GM21737 (cell line): ENCODE measurements at regions not wholly inside any gene's neighbourhood (a gene's known extent, or its start where the extent isn't known, plus 50 kb on each side); places are given as distances from the start of the nearest gene placed in this dataset.

Source experiments
- ATAC-seq: cut with Tn5 transposase; IDR thresholded peaks from one replicate; pipeline ENCODE4 v1.9.1; 2021; ENCODE audit warnings: mild to moderate bottlenecking, moderate library complexity; ENCODE audit not compliant: unreplicated experiment

DNA sequence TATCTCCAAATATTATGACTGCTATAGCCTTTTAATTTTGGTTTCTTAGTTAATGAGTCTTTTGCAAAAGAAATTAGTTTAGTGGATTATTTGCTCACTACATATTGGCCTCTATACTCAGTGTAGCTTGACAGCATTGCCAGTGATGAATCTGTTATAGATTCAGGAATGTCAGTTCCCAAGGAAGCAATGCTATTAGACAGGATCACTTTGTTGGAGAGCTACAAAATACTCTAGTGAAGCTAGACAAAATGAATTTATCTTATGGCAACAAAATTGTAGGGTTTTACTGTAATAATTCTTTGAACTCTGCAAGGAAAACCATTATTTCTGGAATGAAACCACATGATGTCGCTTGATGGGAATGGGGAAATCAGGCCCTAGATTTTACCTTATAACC lies 543.3 kb downstream of the SQOR start:
- ATAC-seq: no peak

- no peak for ATAC-seq
These were observed 572.5 kb downstream of the SQOR start for GRCh38 chr15:46207341-46207740.

- no peak for ATAC-seq
These were observed 578.7 kb downstream of the SQOR start for GRCh38 chr15:46213551-46213950.

- ATAC-seq: no peak
These were observed 588.0 kb downstream of the SQOR start for GRCh38 chr15:46222826-46223225.

GRCh38 chr15:46229263-46229662 lies 594.4 kb downstream of the SQOR start:
- ATAC-seq: no peak

- no peak for ATAC-seq
These were observed 597.0 kb downstream of the SQOR start for GRCh38 chr15:46231786-46232185.

- no peak for ATAC-seq
These were observed 597.6 kb downstream of the SQOR start for GRCh38 chr15:46232471-46232870.

DNA sequence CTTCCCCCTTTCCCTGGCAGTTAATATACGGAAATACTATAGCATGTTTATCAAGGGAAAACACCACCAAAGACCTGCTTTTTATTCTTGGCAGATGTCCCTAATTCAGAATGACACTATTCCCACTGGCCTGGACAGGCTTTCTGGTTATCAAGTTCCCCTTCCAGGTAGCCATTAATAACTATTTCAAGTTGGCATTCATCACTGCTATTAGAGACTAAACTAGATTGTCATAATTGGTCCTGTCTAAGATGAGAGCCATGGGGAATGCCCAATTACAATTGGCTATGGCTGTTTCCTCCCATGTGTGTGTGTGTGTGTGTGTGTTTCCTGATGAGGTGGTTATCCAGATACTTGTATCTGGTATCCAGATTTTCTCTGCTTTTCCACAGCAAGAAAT lies 608.1 kb downstream of the SQOR start:
- ATAC-seq: no peak

DNA sequence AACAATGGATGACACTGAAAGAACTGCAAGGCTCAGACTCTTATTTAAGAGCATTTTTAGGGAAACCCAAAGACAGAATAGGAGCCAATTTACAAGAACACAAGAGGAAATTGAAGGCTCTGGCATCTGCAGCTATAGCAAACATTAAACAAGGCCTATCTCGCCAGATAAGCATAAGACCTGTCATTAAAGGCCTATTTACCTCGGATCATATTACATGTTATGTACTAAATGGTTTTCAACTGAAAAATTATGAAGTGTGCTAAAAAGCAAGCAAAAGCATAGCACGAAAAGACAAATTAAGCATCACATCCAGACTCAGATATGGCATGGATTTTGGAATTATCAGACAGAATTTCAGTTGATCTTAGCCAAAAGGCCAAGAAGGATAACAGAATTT lies 617.1 kb downstream of the SQOR start:
- no peak for ATAC-seq

DNA sequence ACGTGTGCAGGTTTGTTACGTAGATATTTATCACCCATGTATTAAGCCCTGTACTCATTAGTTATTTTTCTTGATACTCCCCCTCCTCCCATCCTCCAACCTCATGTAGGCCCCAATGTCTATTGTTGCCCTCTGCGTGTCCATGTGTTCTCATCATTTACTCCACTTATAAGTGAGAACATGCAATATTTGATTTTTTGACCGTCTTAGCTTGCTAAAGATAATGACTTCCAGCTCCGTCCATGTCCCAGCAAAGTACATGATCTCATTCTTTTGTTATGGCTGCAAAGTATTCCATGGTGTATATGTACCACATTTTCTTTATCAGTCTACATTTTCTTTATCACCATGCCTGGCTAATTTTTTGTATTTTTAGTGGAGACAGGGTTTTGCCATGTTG lies 623.2 kb downstream of the SQOR start:
- no peak for ATAC-seq

DNA sequence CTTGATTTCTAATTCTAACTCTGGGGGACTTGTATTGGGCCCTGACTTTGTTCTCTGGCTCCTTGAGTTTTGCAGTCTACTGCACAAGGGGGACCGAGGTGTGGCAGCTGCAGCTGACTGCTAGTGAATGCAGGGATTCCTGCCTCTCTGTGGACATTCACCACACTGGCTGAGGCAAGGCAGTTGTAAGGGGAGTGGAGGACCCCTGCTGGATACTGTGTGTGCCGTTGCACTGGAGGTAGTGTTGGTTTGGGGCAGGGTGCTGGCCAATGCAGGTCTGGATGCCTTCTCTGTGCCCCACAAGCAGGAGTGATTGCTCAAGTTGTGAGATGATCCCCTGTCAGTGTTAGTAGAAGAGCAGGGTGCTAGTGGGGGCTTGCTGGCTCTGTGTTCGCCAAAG lies 626.1 kb downstream of the SQOR start:
- ATAC-seq: no peak

DNA sequence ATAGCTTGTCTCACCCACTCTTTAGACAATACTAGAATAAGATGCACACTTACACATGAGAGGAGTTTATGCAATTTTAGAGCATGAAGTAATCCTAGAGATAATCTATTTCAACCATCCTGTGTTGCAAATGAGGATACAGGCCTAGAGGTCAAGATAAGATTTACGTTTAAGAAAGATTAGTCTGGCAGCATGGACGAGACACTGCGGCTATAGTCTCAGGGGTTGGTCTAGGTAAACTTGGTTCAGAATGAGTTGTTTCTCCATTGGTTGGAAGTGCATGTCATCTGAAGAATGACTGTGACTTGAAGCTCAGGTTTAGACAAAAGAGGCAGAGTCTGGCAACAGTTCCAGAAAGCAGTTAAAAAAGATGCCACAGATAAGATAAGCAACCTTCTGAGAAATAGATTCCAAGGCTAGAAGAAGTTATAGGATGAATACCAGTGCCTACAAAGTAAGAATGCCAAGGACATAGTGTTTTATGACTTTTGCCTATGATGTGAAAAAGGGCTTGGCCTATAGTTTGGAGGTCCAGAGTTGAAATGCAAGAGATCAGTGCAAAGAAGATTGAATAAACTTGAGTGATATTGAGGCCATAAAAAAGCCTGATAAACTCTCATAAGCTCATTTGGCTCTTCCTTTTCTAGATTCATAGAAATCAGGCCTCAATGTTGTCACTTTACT lies 631.0 kb downstream of the SQOR start:
- no peak for ATAC-seq

DNA sequence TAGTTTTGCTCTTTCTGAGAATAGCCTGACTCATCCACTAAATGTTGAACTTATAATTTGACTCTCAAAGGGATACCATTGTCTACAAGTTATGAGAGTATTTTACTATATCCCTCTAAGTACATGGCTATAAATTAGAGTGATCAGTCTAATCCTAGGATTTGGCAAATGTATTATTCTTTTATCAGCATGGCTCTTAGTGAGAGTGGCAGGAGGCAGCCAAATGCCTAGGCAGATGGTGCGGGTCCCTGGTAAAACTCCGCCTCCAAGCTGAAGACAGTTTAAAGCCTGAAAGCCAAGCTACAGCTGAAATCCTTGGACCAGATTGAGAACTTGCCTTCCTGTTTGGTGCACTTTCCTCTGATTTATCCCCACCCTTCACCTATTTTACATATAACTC lies 631.8 kb downstream of the SQOR start:
- no peak for ATAC-seq

GRCh38 chr15:46270481-46271147 lies 635.8 kb downstream of the SQOR start:
- no peak for ATAC-seq

- no peak for ATAC-seq
These were observed 640.9 kb downstream of the SQOR start for GRCh38 chr15:46275701-46276100.

DNA sequence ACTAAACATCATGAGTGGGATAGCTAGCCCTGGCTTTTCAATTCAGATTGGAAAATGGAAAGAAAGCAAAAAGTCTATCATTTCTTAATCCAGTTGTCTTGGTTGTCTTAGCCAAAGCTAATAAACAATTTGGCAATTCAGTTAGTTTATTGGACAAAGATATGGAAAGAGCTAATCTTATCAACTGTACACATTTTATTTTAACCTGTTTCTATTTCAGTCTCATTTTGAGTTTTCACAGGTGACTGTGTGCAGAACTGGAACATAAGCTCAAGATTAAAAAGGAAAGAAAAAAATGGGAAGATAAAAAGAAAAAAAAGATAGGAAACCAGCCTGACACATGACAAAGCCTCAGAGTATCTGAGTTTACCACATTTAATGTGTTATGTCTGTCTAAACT lies 642.6 kb downstream of the SQOR start:
- no peak for ATAC-seq

DNA sequence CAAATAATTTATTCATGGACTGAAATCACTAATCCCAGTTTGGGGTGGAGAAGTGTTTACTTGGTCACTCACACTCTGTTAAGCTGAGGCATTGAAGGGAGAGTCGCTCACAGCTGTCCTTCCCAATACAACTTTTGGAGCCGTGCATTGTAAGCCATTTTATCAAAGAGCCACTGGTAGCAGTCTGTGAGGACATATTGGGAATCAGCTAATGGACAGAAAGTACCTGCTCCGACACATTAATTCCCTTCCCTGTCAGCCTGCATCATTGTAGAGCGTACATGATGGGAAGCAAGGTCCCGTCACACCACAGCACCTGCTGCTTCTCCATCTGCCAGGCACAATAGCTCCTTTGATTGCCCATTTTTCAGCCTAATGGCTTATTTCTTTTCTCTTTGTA lies 643.2 kb downstream of the SQOR start:
- ATAC-seq: no peak

DNA sequence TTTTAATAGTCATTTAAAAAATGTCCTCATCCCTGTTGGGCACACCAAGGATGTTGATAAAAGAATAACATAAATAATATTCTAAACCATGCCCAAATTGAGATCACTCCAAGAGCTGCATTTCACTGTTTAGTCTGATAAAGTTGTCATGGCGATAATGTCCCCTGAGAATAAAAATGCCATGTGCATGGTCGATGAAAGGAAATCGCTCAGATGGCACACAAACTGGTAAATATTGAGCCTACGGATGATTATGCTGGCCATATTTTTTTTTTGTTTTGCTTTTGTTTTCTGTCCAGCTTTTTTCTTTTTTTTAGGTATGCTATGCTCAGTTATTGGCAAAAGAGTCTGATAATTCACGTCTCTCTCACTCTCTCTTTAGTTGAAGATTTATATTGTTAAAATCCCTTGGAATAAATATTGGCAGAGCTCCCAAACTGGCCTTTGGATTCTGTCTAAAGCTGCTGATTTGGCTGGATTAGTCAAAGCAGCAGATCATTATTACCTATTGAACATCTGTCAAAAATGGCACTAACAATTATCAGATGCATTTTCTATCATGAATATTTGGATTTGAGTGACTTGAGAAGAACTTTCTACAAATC lies 643.8 kb downstream of the SQOR start:
- no peak for ATAC-seq

GRCh38 chr15:46280762-46281542 lies 646.1 kb downstream of the SQOR start:
- no peak for ATAC-seq

- no peak for ATAC-seq
These were observed 658.7 kb downstream of the SQOR start for GRCh38 chr15:46293550-46293949.

DNA sequence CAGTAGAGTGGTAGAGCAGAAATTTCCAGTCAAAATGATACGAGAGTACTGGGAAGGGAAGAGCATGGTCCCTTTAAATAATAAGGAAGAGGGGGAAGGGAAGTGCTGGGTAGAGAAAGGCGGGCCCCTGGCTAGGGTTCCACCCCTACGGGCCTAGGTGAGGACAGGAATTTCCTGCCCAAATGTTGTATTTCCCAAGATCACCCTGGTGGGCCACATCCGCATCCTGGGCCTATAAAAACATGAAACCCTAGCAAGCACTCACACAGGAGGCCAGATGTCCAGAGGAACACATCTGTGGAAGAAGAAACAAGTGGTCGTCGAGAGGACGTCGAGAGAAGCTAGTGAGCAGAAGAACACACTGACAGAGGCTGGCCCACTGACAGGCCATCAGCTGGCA lies 661.2 kb downstream of the SQOR start:
- ATAC-seq: no peak

- ATAC-seq: no peak
These were observed 662.0 kb downstream of the SQOR start for GRCh38 chr15:46296797-46297196.
